Upper lobe of right lung (tissue), 1 donor: ENCODE measurements at regions not wholly inside any gene's neighbourhood (a gene's known extent, or its start where the extent isn't known, plus 50 kb on each side); places are given as distances from the start of the nearest gene placed in this dataset.

ENCODE experiments used
- ATAC-seq: fragments of 200-7000 bp; cut with Tn5 transposase; one replicate; pipeline ENCODE4 v1.9.1; 2020; ENCODE audit warnings: mild to moderate bottlenecking, moderate library complexity
- DNase-seq: peaks from one replicate; pipeline ENCODE4 v3.0.0-alpha.2; 2020
- H3K27ac ChIP-seq: fragments of 200-600 bp; one replicate; pipeline ENCODE4 v1.8.0; 2022
- H3K27me3 ChIP-seq: fragments of 200-600 bp; one replicate; pipeline ENCODE4 v1.8.0; 2022; ENCODE audit warnings: mild to moderate bottlenecking
- H3K36me3 ChIP-seq: fragments of 200-600 bp; one replicate; pipeline ENCODE4 v1.8.0; 2022
- H3K4me1 ChIP-seq: fragments of 200-600 bp; one replicate; pipeline ENCODE4 v1.8.0; 2022
- H3K4me3 ChIP-seq: fragments of 200-600 bp; one replicate; pipeline ENCODE4 v1.8.0; 2022; ENCODE audit warnings: mild to moderate bottlenecking
- H3K9me3 ChIP-seq: fragments of 200-600 bp; one replicate; pipeline ENCODE4 v1.8.0; 2022
- intact Hi-C: fragments of 100-400 bp; cut with DNase I; formaldehyde crosslinking; loops from one replicate; pipeline ENCODE4 v1.11.0; 2022
- TF ChIP-seq, protein P1 (sequence below): fragments of 200-600 bp; IDR thresholded peaks from one replicate; pipeline ENCODE4 v1.8.0; 2022; ENCODE audit warnings: antibody characterized with exemption
- donor health status: DM: no; HTN: yes; CAD: no; lungs with severe emphysema.

DNA sequence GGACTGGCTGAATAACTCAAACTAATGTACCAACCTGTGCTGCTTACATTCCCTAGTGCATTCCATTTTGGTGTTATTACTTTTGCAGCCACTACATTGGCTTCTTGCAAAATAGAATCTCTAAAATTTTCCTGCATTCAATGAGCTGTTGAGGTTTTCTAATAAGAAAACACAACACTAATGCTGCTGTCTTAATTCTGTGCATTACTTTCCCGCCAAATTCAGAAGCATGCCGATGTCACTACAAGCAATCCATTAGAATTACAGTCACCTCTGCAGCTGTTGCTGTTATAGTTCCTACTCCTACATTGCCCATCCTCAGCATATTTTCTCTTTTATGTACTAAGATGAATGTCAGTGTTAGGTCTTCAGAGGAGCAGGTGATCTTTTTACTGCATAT, 359.5 kb downstream of the HACE1 start:
- no peaks in the 10 kb centered on the region for H3K4me1 ChIP-seq
- no peak overlapping the region for H3K4me3 ChIP-seq
- no peak overlapping the region for H3K27ac ChIP-seq
- no peaks in the 10 kb centered on the region for H3K9me3 ChIP-seq
- no peak for DNase-seq
- no peaks in the 10 kb centered on the region for H3K27me3 ChIP-seq
- H3K36me3 ChIP-seq, result no peaks in the 10 kb centered on the region
- no peak for ATAC-seq
- intact Hi-C loops, result no loop called here
- TF ChIP-seq, protein P1, sequence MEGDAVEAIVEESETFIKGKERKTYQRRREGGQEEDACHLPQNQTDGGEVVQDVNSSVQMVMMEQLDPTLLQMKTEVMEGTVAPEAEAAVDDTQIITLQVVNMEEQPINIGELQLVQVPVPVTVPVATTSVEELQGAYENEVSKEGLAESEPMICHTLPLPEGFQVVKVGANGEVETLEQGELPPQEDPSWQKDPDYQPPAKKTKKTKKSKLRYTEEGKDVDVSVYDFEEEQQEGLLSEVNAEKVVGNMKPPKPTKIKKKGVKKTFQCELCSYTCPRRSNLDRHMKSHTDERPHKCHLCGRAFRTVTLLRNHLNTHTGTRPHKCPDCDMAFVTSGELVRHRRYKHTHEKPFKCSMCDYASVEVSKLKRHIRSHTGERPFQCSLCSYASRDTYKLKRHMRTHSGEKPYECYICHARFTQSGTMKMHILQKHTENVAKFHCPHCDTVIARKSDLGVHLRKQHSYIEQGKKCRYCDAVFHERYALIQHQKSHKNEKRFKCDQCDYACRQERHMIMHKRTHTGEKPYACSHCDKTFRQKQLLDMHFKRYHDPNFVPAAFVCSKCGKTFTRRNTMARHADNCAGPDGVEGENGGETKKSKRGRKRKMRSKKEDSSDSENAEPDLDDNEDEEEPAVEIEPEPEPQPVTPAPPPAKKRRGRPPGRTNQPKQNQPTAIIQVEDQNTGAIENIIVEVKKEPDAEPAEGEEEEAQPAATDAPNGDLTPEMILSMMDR, result no peak

DNA sequence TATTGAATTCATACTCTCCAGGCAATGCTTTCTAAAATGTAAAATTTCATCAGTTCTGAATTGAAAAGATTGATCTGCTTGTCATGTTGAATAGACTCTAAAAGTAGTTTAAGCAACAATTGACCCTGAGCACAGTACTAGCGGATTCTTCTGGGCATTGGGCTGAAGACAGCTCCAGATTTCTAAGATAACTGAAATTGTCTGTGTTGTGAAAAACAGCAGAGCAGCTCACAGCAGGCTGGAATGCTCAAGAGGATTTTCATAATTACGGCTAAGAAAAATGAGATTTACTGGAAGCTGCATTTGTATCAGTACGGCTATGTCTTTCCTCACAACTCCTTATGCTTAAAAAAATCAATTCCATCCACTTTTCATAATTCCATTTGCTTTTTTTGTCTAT, 373.7 kb downstream of the HACE1 start:
- Histone ChIP-seq H3K4me3 (no peak overlapping the region), H3K36me3 (no peaks in the 10 kb centered on the region), H3K27me3 (no peaks in the 10 kb centered on the region), H3K9me3 (no peaks in the 10 kb centered on the region), H3K4me1 (no peaks in the 10 kb centered on the region), H3K27ac (no peak overlapping the region)
- TF ChIP-seq, protein P1, result no peak
- intact Hi-C loops, result no loop called here
- DNase-seq (no peak), ATAC-seq (no peak)

DNA sequence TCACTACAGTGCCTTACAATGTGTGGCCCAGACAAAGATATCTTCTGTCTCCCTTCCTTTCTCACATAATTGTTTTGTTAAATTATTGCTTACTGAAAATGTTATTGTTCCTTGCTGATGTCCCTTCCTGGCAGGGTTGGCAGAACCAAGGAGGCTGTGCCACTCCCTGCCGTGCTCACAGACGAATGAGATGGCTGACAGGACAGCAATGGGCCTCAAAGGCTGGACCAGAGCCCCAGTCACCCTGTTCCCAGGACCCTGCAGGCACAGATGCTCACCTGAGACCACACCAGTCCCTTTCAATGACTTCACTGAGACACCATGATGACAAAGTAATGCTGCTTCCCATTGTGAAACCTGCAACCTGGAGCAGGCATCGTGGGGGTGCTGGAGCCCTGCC, 375.1 kb downstream of the HACE1 start:
- DNase-seq (no peak), ATAC-seq (no peak)
- TF ChIP-seq, protein P1, result no peak
- Histone ChIP-seq H3K4me1 (no peaks in the 10 kb centered on the region), H3K9me3 (no peaks in the 10 kb centered on the region), H3K27me3 (no peaks in the 10 kb centered on the region), H3K27ac (no peak overlapping the region), H3K36me3 (no peaks in the 10 kb centered on the region), H3K4me3 (no peak overlapping the region)
- intact Hi-C loops, result no loop called here

DNA sequence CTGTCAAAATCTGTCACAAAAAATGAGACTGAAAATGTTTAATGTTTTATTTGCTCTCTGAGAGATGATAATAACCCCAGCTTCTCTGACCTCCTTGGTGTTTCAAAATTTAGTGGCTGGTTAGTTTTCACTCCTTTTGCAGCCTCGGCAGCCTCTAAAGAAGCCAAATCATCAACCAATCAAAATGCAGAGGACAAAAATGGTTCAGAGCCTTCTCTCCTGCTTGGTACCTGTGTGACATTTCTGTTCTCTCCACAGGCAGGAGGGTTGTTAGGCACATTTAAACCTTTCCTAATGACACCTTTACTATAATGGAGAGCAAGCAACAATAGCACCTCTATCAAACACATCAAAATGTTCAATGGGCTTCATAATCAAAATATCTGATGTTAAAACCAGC, 375.5 kb downstream of the HACE1 start:
- Histone ChIP-seq H3K27me3 (no peaks in the 10 kb centered on the region), H3K4me3 (no peak overlapping the region), H3K4me1 (no peaks in the 10 kb centered on the region), H3K27ac (no peak overlapping the region), H3K9me3 (no peaks in the 10 kb centered on the region), H3K36me3 (no peaks in the 10 kb centered on the region)
- intact Hi-C loops, result no loop called here
- DNase-seq, result no peak
- TF ChIP-seq, protein P1, result no peak
- no peak for ATAC-seq

DNA sequence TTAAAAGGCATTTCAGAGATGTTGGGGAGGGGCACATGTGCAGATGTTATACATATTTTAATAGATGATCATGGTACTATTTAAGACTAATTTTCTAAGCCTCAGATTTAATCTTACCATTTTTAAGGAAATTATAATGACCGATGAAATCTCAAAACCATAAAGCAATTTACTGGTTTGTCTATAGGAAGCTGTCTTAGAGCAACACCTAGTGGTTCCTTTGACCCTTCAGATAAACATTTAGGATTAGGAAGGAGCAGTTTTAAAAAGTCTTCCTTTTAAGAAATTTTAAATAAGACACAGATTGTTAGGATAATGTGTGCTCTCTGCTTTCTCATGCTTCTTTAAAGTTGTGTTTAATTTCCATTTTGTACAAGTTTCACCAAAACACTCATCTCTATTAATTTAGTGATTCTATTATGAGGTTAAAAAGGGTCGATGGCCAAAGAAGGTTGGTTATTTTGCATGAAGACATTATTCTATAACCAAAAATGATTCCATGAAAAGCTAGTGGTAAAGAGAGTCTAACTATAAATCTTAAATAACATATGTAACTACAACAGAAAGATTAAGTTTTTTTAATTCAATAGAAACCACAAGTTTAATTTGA, 376.4 kb downstream of the HACE1 start:
- Histone ChIP-seq H3K27ac (no peak overlapping the region), H3K27me3 (no peaks in the 10 kb centered on the region), H3K36me3 (no peaks in the 10 kb centered on the region), H3K4me3 (no peak overlapping the region), H3K4me1 (no peaks in the 10 kb centered on the region), H3K9me3 (no peaks in the 10 kb centered on the region)
- no peak for DNase-seq
- no peak for ATAC-seq
- intact Hi-C loops, result no loop called here
- TF ChIP-seq, protein P1, result peak; percentile 34

DNA sequence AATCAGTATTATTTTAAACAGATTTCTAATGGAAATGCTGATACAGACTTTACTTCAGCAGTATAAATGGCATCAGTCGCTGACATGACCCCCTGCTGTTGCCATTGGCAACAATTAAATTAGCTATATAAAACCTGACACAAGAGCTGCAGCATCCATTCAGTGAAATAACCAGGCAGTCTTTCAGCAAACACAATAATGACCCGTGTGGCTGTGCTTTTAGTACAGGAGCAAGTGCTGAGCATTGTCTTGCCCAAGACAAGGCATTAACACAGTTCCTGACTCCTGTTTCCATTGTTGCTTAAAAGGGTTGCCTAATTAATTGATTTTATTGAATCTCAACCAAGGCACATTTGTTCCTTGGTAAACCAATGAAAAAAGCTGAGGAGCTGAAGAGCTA, 382.1 kb downstream of the HACE1 start:
- TF ChIP-seq, protein P1, result no peak
- H3K4me1 ChIP-seq, result no peaks in the 10 kb centered on the region
- DNase-seq (no peak), ATAC-seq (no peak)
- no peaks in the 10 kb centered on the region for H3K9me3 ChIP-seq
- no peak overlapping the region for H3K4me3 ChIP-seq
- H3K36me3 ChIP-seq, result no peaks in the 10 kb centered on the region
- intact Hi-C loops, result no loop called here
- H3K27ac ChIP-seq, result no peak overlapping the region
- no peaks in the 10 kb centered on the region for H3K27me3 ChIP-seq
